ENCODE measurements at regions not wholly inside any gene's neighbourhood (a gene's known extent, or its start where the extent isn't known, plus 50 kb on each side); places are given as distances from the start of the nearest gene placed in this dataset.

- DNase-seq, result no peak
These were observed 192.4 kb upstream of the GSE1 start for GRCh38 chr16:85420501-85421337.

GRCh38 chr16:85421338-85422195, 191.6 kb upstream of the GSE1 start:
- DNase-seq, result no peak

- DNase-seq, result peak; percentile 56
These were observed 190.9 kb upstream of the GSE1 start for GRCh38 chr16:85422196-85422631.

DNA sequence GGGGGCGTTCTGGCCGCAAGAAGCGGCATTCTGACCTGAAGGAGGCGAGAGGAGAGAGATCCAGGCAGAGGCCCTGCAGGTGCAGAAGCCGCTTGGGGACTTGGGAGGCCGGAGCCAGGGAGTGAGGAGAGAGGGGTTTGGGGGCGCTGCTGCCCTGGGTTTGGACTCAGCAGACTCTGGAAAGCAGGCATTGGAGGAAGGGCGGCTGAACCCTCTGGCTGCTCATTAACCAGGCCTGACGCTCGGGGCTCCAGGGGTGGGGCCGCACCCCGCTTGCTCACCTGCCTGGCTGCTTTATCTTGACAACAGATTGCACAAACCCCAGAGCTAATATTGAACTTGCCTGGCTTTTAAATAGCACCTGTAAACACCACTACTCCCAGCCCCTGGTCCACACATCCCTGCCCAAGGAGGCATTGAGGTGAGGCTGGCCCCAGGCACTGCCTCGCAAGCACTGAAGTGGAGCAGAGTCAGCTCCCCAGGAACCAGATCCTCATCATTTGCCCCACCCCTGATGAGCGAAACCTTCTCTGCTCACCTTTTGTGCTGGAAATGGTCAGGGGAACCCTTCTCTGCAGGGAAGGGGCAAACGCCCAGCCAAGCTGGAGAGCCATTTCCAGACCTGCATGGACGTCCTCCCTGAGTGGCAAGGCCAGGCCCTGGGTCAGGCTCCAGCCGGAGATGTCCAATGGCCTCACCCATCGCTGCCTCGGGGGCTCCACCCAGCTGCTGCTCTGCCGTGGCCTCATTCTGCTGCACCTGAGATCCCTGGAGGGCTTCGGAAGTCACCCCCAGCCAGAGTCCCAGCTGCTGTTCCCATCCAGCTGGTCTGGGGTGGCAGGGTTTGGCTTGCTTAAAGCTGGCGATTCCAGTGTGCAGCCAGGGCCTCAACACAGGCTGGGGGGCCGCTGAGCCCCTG, 190.2 kb upstream of the GSE1 start:
- DNase-seq, result peak; percentile 89

DNA sequence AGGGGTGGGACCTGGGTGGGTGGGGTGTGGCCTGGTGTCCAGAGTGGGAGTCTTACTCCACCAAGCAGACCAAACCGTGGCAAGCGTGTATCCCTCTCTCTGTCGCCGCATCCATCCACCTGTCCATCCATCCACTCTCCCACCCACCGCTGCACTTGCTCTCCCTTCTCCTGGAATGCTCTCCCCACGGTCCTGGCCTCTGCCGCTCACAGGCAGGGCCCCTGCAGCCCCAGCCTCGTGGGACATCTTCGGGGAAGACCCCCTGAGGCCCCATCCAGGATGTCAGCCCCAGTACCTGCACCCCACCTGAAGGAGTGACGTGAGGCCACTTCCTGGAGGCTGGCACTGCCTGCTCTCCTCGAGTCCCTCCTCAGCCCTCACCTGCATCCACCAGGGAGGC, 189.5 kb upstream of the GSE1 start:
- DNase-seq, result no peak

DNA sequence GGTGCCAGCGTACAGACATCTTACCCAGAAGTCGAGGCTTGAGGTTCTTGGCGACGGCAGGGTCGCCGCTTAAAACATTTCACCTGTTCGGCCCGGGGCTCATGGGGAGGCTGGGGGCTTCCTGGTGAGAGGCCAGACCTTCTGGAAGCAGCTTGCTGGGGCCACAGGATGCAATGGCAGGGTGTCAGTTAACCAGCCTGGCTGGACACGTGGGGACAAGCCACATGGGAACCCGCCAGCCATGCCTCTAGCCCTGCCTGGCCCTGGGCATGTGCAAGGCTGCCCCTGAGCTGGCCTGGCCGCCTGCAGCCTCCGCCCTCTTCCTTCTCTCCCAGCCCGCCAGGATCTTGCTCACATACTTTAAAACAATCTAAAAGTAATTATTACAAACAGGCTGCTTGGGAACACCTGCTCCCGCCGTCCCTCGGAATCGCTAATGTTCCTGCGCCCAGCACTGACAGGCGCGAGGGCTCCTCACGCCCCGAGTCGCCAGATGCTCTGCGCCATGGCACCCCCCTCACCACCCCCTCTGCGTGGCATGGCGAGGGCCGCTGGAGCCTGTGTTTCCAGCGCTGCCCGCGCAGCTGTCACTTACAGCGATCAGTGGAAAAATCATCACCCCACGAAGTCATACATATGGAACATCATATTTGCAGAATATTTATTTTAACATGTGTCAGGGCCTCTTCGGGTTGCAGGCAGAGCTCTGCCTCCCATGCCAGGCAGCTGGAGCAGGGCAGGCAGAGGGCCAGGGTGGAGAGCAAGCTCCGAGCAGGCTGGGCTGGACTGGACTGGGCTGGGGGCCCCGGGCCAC, 188.7 kb upstream of the GSE1 start:
- no peak for DNase-seq

GRCh38 chr16:85425074-85425662, 188.0 kb upstream of the GSE1 start:
- peak; percentile 80 for DNase-seq

- no peak for DNase-seq
These were observed 186.3 kb upstream of the GSE1 start for GRCh38 chr16:85426806-85427205.

DNA sequence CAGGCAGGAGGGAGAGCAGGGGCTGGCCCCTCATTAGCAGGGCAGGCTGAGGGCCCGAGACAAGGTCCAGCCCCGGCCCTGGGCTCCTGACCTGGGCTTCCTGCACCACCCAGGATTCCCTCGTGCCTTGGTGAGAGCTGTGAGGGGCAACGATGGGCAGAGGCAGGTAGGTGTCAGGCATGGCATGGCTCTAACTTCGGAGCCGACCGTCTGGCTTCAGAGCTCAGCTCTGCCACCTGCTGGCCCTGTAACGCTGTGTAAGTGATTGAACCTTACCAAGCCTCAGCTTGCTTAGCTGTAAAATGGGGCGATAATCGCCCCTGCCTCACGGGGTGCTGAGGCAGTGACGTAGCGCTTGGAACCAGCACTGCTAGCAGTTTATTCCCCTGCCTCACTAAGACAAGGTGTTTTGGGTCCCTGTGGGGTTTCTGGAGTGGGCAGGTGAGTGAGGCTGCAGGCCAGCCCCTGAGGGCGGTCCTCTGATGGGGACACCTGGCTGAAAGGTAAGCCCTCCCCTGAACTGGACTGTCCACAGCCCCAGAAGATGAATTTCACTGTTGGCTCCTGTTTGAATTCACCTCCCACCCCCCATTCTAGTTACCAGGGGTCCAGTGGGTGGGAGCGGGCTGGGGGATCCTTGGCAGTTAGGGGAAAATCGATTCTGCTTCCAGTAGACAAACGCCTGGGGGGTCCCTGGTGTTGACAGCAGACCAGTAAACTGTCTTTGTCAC, 184.8 kb upstream of the GSE1 start:
- DNase-seq, result no peak

GRCh38 chr16:85428899-85429775, 184.0 kb upstream of the GSE1 start:
- no peak for DNase-seq

DNA sequence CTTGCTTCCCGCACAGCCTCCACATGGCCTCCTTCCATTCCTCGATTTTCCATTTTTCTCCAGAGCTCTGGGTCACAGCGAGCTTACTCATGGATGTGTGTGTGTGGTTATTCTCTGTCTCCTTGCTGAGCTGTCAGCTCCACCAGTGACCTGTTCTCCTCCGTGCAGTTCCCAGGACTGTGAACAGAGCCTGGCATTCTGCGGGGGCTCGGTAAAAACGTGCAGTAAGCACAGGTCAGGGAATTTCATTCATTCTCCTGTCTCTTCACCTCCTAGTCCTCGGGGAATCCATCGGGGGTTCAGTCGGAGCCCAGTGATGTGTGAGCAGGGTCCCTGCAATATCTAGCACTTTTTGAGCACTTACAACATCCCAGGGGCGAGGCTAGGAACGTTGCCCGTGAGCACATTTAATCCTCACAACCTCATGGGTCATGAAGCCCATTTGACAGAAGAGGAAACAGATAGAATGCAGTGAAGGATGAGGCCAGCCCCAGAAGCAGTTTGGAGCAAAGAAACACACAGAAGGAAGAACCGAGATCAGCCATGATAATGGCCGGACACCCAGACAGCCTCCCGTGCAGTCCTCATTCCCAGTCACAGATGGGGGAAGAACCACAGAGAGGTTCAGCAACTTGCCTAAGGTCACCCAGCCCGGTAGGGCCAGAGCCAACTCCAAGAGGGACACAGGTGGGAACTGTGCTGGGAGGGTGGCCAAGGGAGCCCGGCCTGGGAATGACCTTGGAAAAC, 183.2 kb upstream of the GSE1 start:
- DNase-seq, result no peak

DNA sequence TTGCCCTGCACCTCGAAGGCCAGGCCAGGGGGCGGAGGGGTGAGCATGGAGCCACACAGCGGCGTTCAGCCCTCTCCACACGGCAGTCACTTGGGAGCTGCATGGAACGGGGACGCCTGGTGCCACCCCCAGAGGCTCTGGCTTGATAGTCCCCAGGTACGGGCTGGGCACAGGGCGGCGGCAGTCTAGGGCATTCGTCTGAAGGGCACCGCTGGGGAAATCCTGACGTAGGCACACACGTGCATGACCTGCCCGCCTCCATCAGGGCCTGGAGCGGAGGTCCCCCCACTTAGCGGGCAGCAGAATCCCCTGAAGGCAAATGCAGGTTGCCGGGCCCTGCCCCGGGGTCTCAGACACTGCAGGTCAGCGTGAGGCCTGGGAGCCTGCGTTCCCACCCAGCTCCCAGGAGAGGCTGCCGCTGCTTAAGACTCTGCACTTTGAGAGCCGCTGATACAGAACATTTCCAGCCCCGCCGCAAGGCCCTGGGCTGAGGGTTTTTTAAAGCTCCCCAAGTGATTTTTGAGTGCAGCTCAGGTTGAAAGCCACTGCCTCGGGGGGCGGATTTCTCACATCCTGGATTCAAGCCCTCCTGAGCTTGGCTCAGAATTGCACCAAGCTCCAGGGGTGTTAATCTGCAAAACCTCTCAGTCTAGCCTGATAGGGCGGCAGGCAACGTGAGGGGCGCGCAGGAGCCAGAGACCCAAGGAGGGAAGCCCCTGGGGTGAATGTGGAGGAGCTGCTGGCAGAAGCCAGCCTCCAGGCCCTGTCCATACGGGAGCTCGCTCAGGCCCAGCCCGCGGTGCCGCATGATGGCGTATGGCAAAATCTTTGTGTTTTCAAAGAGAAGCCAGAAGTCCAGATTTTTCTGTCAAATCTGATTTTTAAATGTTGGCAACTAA, 182.3 kb upstream of the GSE1 start:
- DNase-seq, result no peak

DNA sequence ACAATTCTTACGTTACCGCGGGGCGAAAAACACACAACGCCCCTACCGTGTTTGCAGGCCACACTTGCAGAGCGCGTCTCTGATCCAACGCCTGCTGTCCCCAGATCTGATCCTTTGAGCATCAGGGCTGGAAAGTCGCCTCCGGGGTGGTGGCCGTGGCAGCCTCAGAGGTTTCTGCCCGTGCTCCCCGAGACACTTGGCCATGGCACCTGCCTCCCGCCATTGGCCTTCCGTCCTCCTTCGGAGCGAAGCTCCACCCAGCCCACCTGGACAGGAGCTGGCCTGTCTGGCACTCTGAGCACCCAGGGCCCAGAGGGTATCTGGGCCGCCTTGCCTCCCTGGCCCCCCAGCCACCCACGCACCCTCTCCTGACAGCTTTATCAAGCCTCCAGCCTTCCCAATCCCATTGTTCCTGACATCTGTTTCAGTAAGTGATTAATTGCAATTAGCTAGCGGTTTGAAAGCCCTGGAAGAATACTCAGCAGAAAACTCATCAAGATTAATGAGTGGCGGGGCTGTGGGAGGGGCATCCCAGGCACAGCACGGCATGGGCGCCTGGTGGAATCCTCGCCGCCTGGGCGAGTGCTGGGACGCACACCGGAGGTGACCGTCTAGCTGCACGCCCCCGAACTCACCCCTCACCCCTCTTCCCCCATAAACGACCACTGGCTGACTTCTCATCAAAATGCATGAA, 181.5 kb upstream of the GSE1 start:
- no peak for DNase-seq

- DNase-seq, result no peak
These were observed 180.5 kb upstream of the GSE1 start for GRCh38 chr16:85432606-85433005.

DNA sequence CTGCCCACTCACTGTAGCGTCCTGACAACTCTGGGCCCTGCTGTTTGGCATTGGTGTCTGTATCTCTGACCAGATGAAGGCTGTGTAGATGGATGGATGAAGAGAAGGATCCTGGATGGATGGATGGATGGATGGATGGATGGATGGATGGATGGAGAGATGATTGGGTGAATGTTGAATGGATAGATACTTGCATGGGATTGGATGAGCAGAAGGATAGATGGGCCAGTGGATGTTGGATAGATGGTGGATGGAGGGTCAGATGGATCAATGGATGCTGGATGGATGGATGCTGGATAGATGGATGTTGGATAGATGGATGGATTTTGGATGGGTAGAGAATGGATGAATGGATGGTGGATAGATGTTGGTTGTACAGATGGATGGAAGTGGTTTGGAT, 179.6 kb upstream of the GSE1 start:
- no peak for DNase-seq

DNA sequence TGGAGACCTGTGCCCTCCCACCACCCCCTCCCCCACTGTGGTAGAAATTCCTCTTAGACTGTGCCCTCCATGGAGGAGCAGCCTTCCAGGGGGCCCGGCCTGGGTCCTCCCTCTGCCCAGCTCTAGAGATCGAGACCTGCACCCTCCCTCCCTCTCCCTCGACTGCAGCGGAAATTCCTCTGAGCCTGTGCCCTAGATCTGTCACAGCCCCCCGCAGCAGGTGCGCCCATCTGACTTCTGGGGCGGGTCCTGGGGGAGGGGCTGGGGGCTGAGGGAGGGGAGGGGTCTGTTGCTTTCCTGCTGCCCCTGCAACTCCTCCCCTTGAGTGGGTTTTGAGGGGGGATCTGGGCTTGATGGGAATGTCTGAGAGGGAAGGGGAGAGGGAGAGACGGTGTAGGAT, 177.8 kb upstream of the GSE1 start:
- DNase-seq, result no peak

GRCh38 chr16:85435700-85436099, 177.4 kb upstream of the GSE1 start:
- DNase-seq, result no peak
